OCI-LY3 (cell line): ENCODE measurements at regions not wholly inside any gene's neighbourhood (a gene's known extent, or its start where the extent isn't known, plus 50 kb on each side); places are given as distances from the start of the nearest gene placed in this dataset.

ENCODE experiments used
- H2AFZ ChIP-seq: fragments of 200-600, 300-600 bp; shearing (Covaris generic); 2 replicates; pipeline ENCODE4 v1.6.0; 2014; ENCODE audit warnings: antibody characterized with exemption, low read depth, low read length
- H3K27ac ChIP-seq: fragments of 200-600, 300-600 bp; sonication (generic); 2 replicates; pipeline ENCODE4 v1.5.1; 2014; ENCODE audit warnings: mild to moderate bottlenecking, low read length, moderate library complexity, mixed read lengths
- H3K27me3 ChIP-seq: fragments of 200-600, 300-600 bp; sonication (generic); 2 replicates; pipeline ENCODE4 v1.6.1; 2014; ENCODE audit warnings: low read depth, low read length, mixed read lengths
- H3K36me3 ChIP-seq: fragments of 200-600, 300-600 bp; sonication (generic); replicated peaks from 2 replicates; pipeline ENCODE3; 2014; ENCODE audit warnings: low read depth, low read length, mixed read lengths
- H3K4me1 ChIP-seq: fragments of 300-600, 200-600 bp; sonication (generic); 2 replicates; pipeline ENCODE4 v1.6.1; 2014; ENCODE audit warnings: low read length, mixed read lengths
- H3K4me2 ChIP-seq: fragments of 200-600, 300-600 bp; sonication (generic); 2 replicates; pipeline ENCODE4 v1.6.1; 2014; ENCODE audit warnings: low read length, mixed read lengths
- H3K4me3 ChIP-seq: fragments of 300-600, 200-600 bp; sonication (generic); 2 replicates; pipeline ENCODE4 v1.5.1; 2014; ENCODE audit warnings: antibody characterized with exemption, mild to moderate bottlenecking, low read length, moderate library complexity
- H3K79me2 ChIP-seq: fragments of 300-600, 200-600 bp; shearing (Covaris generic); 2 replicates; pipeline ENCODE4 v1.6.1; 2014; ENCODE audit warnings: mild to moderate bottlenecking, low read length, mixed read lengths
- H3K9ac ChIP-seq: fragments of 300-600, 200-600 bp; shearing (Covaris generic); 2 replicates; pipeline ENCODE4 v1.6.0; 2014; ENCODE audit warnings: mild to moderate bottlenecking, low read length, moderate library complexity
- H3K9me3 ChIP-seq: fragments of 200-600, 300-600 bp; shearing (Covaris generic); 2 replicates; pipeline ENCODE4 v1.6.1; 2014; ENCODE audit warnings: low read length, mixed read lengths; ENCODE audit not compliant: insufficient read depth
- H4K20me1 ChIP-seq: fragments of 200-600, 300-600 bp; sonication (generic); 2 replicates; pipeline ENCODE4 v1.6.1; 2016; ENCODE audit warnings: low read length, mixed read lengths; ENCODE audit not compliant: insufficient read depth
- EZH2phosphoT487 ChIP-seq: fragments of 200-600 bp; shearing (Covaris generic); IDR thresholded peaks from 2 replicates; pipeline ENCODE4 v1.6.1; 2018; ENCODE audit warnings: antibody characterized with exemption, mixed run types, low read depth
- TF ChIP-seq, protein P1 (sequence below): fragments of 200-600, 300-600 bp; sonication (generic); IDR thresholded peaks from 2 replicates; pipeline ENCODE4 v1.5.1; 2014; ENCODE audit warnings: antibody characterized with exemption, low read length, low read depth

DNA sequence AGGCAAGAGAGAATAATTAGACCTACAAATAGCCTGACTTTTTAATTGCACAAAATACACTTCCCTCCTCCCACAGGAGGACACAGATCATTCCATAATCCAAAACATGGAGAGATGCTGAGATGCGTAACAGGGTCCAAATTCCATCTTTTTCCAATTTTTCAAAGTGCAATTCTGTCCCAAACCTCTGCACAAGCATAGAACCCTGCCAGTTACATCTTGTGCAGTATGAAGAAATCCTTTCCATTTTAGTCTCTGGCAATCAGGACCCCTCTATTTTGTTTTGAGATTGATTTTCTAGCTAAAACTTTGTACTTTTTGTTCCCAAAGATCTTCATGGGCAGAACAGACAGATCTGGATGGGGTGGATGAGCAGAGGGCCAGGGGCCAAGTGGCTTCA is 209.2 kb downstream of the B3GLCT start:
- no peak overlapping the region for H3K9ac ChIP-seq
- H2AFZ ChIP-seq, result no peak overlapping the region
- TF ChIP-seq EZH2phosphoT487, result no peak
- TF ChIP-seq, protein P1, sequence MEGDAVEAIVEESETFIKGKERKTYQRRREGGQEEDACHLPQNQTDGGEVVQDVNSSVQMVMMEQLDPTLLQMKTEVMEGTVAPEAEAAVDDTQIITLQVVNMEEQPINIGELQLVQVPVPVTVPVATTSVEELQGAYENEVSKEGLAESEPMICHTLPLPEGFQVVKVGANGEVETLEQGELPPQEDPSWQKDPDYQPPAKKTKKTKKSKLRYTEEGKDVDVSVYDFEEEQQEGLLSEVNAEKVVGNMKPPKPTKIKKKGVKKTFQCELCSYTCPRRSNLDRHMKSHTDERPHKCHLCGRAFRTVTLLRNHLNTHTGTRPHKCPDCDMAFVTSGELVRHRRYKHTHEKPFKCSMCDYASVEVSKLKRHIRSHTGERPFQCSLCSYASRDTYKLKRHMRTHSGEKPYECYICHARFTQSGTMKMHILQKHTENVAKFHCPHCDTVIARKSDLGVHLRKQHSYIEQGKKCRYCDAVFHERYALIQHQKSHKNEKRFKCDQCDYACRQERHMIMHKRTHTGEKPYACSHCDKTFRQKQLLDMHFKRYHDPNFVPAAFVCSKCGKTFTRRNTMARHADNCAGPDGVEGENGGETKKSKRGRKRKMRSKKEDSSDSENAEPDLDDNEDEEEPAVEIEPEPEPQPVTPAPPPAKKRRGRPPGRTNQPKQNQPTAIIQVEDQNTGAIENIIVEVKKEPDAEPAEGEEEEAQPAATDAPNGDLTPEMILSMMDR, result no peak
- H3K27me3 ChIP-seq, result peaks cover 9% of the 10 kb centered on the region; the same call in 1 of the 2 replicates
- no peaks in the 10 kb centered on the region for H3K79me2 ChIP-seq
- H3K4me3 ChIP-seq, result no peak overlapping the region
- H3K27ac ChIP-seq, result no peak overlapping the region
- no peak overlapping the region for H3K4me2 ChIP-seq
- H4K20me1 ChIP-seq, result no peaks in the 10 kb centered on the region
- H3K36me3 ChIP-seq, result no peaks in the 10 kb centered on the region
- no peaks in the 10 kb centered on the region for H3K9me3 ChIP-seq
- peaks cover 4% of the 10 kb centered on the region for H3K4me1 ChIP-seq

DNA sequence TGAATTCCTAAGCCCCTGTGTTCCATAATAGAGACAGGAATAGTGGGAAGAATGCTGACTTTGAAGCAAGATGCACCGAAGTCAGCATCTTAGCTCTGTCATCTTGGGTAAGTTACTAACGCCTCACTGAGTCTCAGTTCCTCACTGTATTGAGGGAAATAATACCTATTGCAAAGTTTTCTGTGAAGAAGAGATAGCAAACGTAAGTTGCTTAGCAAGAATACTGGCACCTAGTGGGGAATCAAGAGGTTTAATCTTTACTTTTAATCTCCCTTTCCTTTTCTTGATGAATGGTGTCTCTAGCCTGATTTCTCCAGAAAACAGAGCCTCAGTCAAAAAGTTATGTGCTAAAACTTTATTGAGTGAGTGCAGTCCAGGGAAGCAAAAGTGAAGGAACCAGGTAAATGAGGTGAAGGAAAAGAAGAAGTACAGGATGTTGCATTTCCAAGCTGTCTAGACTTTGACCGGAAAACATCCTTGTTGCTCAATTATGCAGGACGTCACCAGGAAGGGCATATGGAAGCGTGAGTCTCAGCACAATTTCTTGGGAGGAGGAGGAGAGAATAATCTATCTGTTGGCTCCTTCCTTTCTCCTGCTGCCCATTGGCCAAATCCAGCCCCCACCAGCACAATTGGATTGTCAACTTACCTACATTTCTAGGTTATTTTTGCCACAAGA is 210.0 kb downstream of the B3GLCT start:
- Histone ChIP-seq H3K4me3 (no peak overlapping the region), H3K27me3 (peaks cover 9% of the 10 kb centered on the region; the same call in 1 of the 2 replicates), H3K79me2 (no peaks in the 10 kb centered on the region), H2AFZ (0 out of 2 replicates have a peak overlapping the region, but pooled peaks have one; percentile 8), H3K9me3 (no peaks in the 10 kb centered on the region), H3K36me3 (no peaks in the 10 kb centered on the region), H4K20me1 (no peaks in the 10 kb centered on the region), H3K27ac (no peak overlapping the region), H3K4me1 (peaks cover 4% of the 10 kb centered on the region), H3K4me2 (peak overlapping the region; percentile 34), H3K9ac (no peak overlapping the region)
- TF ChIP-seq, protein P1, result peak; percentile 68
- no peak for TF ChIP-seq EZH2phosphoT487

DNA sequence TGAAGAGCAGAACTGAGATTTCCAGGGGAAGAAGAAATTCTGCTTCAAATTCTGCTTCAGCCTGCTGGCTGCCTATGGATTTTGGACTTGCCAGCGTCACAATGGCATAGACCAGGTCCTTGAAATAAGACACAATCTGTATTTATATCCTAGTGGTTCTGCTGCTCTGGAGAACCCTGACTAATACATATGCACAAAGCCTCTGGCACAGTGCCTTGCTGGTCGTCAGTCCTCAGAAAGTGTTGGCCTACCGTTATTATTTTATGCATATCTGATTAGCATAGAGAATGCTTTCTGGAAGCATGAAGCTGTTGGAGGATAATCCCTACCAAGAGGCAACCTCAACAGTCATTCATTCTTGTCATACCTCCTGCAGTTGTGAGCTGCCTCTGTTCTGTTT is 213.7 kb downstream of the B3GLCT start:
- Histone ChIP-seq H2AFZ (no peak overlapping the region), H3K4me1 (peaks cover 4% of the 10 kb centered on the region), H3K4me2 (no peak overlapping the region), H4K20me1 (no peaks in the 10 kb centered on the region), H3K4me3 (no peak overlapping the region), H3K9ac (no peak overlapping the region), H3K79me2 (no peaks in the 10 kb centered on the region), H3K27me3 (peaks cover 9% of the 10 kb centered on the region; the same call in 1 of the 2 replicates), H3K9me3 (no peaks in the 10 kb centered on the region), H3K27ac (no peak overlapping the region), H3K36me3 (no peaks in the 10 kb centered on the region)
- TF ChIP-seq, protein P1, result no peak
- no peak for TF ChIP-seq EZH2phosphoT487

DNA sequence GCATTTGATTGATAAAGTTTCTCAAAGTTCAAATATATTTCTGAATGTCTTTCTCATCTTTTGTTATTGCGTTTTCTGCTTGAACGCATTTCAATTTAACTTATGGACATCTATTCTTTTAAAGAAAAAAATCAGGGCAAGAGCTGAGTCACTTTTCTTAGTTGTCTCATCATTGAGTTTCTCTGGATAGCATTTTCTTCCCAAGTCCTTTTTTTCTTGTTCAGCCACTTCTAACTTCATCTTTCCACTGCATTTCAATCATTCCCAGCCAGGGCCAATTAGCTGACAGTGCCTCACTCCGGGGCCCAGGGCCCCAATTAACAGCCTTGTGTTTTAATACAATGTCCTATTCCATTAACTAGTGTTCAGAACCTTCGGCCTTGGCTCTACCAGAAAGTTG is 216.3 kb downstream of the B3GLCT start:
- Histone ChIP-seq H3K9me3 (no peaks in the 10 kb centered on the region), H3K4me1 (no peaks in the 10 kb centered on the region), H4K20me1 (no peaks in the 10 kb centered on the region), H3K27ac (no peak overlapping the region), H3K9ac (no peak overlapping the region), H2AFZ (no peak overlapping the region), H3K36me3 (no peaks in the 10 kb centered on the region), H3K4me3 (no peak overlapping the region), H3K4me2 (no peak overlapping the region), H3K79me2 (no peaks in the 10 kb centered on the region), H3K27me3 (peaks cover 8% of the 10 kb centered on the region; the same call in 1 of the 2 replicates)
- TF ChIP-seq EZH2phosphoT487, result no peak
- TF ChIP-seq, protein P1, result no peak
